ENCODE measurements at regions not wholly inside any gene's neighbourhood (a gene's known extent, or its start where the extent isn't known, plus 50 kb on each side); places are given as distances from the start of the nearest gene placed in this dataset.

DNA sequence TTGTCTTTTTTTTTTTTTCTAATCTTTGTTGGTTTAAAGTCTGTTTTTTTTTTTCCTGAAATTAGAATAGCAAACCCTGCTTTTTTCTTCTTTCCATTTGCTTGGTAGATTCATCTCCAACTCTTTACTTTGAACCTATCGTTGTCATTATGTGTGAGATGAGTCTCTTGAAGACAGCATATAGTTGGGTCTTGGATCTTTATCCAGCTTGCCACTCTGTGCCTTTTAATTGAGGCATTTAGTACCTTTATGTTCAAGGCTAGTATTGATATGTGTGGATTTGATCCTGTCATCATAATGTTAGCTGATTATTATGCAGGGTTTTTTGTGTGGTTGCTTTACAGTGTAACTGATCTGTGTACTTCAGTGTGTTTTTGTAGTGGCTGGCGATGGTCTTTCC lies 383.8 kb downstream of the MAN2A1 start:
- no peak for DNase-seq (ENCODE audit: low read depth)

GRCh38 chr5:110075656-110076055 lies 385.9 kb downstream of the MAN2A1 start:
- no peak for DNase-seq (ENCODE audit: low read depth)

DNA sequence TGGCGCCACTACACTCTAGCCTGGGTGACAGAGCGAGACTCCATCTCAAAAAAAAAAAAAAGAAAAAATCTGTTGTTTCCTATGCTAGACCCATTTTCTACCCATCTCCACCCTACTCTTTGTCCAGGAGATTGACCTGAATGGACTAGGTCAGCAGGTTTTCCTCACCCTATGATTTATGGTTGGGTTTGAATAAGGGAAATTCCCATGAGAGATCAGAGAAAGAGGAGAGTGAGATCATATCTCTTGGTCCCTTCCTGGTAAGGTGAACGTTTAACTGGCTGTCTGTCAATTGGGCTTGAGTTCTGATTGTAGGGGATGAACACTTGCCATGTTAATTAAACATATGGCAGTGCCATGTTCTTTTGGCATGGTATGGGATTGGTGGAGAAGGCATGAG lies 387.4 kb downstream of the MAN2A1 start:
- no peak for DNase-seq (ENCODE audit: low read depth)

- DNase-seq (ENCODE audit: low read depth): no peak
These were observed 392.5 kb downstream of the MAN2A1 start for GRCh38 chr5:110082194-110082593.

- no peak for DNase-seq (ENCODE audit: low read depth)
These were observed 393.1 kb downstream of the MAN2A1 start for GRCh38 chr5:110082863-110083262.

DNA sequence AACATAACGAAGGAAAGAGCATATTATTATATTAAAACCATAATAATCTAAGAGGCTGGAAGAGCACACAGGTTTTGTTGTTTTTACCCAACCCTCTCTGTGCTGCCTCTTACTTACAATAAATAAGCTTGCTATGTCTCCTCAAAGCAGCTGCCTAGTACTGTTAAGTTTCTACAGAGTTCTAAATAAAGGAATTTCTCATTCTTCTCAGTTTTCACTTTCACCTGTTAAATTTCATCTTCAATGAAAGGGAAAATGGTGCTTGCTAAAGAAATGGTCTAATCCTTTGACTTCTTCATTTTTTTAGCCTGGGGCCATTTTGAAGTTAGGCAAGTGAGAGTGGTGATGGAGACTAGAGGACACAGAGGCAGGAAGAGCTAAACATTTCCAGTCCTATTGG lies 396.1 kb downstream of the MAN2A1 start:
- no peak for DNase-seq (ENCODE audit: low read depth)

- DNase-seq (ENCODE audit: low read depth): peak; percentile 3
These were observed 397.1 kb downstream of the MAN2A1 start for GRCh38 chr5:110086658-110087388.

- DNase-seq (ENCODE audit: low read depth): no peak
These were observed 398.1 kb downstream of the MAN2A1 start for GRCh38 chr5:110087829-110088228.

DNA sequence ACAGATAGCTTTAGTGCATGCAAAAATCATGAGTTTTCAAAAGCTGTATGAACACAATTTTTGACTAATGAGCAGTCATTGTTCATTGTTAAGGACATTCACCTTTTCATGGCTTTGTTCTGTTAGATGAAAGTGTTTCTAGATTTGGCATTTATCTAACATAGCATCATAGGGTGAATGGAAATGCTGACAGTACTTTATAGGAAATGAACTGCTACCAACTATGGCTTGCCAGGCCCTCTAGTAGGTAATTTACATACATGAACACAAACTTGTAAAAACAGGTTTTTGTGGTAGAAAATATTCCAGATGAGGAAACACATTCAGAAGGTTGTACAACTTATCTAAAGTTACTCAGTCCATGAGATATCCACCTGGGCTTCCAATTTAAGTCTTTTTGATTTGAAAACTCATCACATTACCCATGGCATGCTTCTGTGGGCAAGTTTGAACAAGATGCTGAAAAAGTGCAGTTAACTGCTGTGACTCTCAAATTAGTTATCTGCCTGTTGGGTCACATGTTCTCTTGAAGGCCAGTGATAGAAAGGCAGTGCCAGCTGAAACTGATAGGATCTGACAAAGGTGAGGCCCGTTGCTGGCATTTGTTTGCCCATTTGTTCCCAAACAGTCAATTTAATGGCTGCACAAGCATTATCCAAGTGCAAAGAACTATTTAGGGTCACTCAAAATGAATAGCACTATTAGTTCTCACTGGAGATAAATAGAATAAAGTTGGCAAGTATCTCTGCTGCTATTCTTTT lies 399.1 kb downstream of the MAN2A1 start:
- DNase-seq (ENCODE audit: low read depth): no peak

DNA sequence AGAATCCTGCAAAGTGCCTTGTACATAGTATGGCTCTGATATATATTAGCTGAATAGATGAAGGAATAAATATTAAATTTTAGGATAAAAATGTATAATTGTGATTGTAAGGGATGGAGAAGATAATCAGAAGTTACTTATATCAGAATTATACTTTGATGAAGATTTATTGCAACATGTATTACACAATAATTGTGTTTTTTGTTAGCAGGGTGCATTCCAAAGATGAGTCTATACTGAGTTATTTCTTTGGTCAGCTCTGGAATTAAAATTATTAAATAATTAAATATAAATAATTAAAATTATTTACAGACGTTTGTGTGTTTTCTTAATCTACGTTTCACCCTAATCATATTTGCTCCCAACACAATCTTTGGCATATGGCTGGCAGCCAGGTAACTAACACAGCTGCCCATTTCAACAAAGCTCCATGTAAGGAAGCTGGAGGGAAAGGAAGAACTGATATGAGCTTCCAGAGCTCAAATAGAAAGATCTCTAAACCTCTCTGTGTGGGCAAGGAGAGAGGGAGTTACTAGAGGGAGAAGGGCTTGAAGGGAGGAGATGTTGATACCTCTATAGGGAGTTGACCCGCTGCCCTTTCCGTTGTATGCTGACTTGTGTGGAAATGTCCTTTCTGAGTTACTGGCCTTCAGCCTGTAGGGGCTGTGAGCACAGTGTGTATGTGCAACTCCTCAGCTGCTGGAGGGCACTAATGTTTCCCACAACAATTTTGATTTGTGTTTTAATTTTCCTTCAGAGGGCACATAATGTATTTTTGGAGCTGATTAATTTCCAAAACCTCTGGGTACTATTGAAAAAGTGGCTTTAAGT lies 403.4 kb downstream of the MAN2A1 start:
- DNase-seq (ENCODE audit: low read depth): no peak

DNA sequence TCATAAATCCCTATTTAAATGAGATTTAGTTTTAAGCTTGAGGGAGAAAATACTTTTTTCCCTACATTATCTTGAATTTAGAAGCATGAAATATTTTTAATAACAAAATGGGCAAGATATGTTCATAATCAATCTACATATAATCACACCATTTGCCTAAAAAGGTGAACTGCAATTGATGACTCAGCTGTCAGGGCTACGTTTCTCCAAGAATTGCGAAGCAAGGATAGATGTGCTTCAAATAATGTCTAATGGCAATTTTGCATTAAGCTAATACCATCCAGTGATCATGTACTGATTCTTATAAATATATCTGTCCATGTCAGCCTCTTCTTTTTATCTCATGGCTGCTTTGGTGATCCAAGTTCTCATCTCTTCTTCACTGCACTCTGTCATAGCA lies 404.4 kb downstream of the MAN2A1 start:
- DNase-seq (ENCODE audit: low read depth): no peak

DNA sequence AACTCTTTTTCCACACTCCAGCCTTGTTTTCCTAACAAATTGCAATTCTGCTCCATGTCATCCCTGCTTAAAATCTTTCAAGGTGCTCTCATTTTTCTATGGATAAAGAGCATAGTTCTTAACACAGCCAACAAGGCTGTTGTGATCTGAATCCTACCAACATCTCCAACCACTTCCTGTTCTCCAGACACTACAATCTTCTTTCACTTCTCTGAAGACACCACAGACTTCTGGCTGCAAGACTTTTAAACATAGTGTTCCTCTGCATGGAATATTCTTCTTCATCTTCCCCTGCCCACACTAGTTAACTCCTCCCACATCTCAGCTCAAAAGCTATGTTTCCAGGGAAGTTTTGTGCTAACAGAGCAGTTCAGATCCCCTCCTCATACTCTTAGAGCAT lies 404.8 kb downstream of the MAN2A1 start:
- DNase-seq (ENCODE audit: low read depth): no peak

- DNase-seq (ENCODE audit: low read depth): no peak
These were observed 406.7 kb downstream of the MAN2A1 start for GRCh38 chr5:110096419-110096818.

DNA sequence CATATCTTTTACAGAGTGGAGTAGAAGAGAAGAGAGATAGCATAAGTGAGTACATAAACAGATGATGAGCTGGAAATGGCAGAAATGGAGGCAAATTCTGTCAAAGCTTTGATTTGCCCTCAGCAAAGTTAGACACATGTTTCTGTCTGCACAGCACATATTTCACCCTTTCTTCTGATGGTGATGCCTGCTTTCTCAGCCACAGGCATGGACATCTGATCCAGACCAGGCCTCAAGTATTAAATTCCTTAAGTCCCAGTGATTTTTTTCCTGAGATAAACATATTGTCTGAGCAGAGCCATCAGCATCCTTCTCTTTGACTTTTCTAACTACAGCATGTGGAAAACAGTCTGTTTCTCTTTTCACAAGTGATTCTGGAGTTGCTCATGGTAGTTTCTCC lies 409.8 kb downstream of the MAN2A1 start:
- no peak for DNase-seq (ENCODE audit: low read depth)

DNA sequence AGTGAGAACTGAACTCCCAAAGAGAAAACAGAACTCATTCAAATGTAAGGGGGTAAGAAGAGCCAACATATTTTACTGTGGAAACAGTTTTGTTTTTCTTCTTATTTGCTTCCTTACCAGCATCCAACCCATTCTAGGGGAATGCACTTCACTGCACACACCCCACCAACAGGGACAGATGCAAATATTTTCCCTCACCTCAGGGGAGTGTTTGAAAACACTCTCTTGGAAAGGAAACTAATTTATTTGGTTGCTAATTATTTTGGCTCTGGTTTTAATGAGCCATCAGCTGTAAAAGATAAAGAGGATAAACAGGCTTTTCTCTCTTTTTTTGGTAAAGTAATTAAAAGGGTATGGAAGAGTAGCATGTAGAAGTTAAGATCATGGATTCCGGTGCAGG lies 413.4 kb downstream of the MAN2A1 start:
- DNase-seq (ENCODE audit: low read depth): no peak

DNA sequence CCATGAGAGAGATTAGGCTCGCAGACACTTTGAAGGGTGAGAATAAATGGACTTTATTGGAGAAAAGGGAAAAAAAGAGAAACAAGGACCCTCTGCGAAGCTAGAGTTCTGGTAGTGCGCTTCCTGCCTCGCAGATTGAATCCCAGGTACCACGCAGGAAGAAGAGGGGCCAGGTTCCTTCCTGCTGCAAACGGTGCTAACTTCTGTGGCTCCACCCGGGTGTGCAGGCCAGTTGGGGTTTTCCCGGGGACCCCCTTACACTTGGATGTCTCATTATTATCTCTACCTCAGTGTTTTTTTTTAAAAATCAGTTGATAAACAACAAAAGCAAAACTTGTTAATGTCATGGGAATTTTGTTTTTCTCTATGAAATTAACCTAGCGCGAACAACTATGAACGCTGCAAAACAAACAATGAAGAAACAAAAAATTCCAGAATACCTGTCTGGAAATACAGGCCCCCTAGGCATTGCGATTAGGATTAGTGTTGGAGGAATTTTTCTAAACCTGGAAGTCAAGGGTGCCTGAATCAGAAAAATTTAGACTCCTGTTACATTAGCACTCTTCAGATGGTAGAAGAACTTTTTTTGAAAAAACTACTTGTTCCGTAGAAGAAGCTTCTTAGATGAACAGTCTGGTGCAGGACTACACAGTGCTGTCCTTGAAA lies 414.5 kb downstream of the MAN2A1 start:
- no peak for DNase-seq (ENCODE audit: low read depth)

DNA sequence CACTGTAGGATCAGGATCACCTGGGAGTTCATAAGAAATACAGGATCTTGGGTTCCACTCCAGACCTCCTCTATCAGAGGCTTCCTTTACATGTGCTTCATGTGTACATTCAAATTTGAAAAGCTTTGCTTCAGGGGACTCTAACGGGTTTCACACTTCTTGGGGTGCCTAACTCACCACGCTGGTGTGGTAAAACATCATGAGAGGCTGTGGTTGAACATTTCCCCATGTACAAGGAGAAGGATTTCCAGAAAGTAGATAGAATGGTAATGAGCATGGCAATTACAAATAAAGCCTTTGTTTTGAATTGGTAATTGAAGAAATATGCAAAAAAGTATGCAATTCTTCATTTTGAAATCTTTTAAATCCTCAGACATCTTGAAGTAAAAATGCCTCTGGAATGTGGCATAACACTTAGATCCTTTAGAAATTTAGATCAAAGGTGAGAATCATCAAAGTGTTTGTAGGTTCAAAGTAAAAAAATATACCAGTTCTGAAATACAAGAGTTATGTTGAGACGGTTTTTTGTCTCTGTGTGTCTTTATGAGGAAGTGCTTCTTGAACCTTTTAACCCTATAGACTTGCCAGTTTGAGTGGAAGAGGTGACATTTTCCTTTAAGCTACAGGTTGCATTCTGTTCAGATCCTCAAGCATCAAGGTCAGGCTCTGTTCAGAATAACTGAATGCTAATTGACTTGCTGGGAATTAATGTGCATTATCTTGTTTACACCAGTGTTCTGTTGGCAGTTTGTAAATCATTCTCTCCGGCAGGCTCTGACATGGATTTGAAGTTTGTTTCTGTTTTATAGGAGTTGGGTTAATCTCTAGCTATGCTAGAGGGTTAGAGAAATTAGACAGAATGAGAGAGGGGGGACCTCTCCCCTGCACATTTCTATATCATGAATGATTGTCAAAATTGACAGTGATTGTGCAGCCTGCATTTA lies 415.3 kb downstream of the MAN2A1 start:
- no peak for DNase-seq (ENCODE audit: low read depth)

DNA sequence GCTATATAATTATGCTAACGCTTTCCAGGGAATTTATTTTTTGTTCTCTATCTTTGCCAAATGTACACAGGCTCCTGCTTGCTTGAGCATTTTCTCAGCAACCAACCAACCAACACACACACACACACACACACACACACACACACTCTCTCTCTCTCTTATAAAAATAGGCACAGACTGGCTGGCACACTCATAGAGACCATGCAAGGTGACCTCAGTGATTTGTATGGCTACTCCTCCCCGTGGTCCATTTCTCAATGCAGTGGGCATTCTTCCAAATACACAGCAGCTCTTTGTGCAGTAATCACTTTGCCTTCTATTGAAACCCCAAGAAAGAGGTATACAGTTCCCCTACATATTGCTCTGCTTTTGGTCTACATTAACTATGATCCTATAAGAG lies 416.0 kb downstream of the MAN2A1 start:
- no peak for DNase-seq (ENCODE audit: low read depth)

DNA sequence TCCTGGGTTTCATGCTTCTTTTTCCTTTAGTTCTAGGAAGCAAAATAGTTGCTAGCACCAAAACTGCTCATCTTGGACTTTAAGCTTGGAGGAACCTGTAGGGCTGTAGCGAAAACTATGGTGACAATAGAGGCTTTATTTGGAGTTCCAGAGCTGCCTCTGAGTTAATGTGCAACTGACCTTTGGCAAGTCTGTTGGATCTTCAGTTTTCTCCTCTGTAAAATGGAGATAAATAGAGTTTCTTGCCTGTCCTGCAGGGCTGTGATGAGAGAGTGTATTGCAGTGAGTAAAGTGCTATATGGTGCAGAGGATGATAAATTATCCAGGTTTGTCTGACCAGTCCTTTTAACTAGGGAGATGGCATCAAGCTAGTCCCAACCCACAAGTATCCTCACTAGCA lies 417.0 kb downstream of the MAN2A1 start:
- DNase-seq (ENCODE audit: low read depth): no peak

DNA sequence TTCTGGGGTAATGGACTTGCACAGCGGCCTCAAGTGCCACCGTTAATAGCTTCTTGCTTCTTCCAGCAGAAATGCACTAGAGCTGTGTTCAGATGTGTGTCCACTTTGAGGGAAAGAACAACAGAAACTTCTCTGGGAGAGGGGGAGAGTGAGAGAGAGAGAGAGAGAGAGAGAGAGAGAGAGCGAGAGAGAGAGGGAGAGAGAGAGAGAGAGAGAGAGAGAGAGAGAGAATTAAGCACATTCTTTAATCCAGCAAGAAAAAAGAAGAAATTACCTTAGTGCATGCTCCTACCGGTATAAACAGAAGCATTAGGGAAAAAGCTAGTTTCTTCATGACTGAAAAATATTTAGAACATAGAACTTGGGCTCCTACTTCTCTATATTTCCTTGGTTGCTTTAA lies 418.8 kb downstream of the MAN2A1 start:
- no peak for DNase-seq (ENCODE audit: low read depth)

- DNase-seq (ENCODE audit: low read depth): no peak
These were observed 419.9 kb downstream of the MAN2A1 start for GRCh38 chr5:110109667-110110066.
